SK-N-SH (cell line): ENCODE measurements at regions not wholly inside any gene's neighbourhood (a gene's known extent, or its start where the extent isn't known, plus 50 kb on each side); places are given as distances from the start of the nearest gene placed in this dataset.

Source experiments
- EP300 ChIP-seq, 2 experiments: IDR thresholded peaks; 2 replicates each; pipeline versions ENCODE4 v1.4.0 to v1.6.1; 2012; ENCODE audit warnings: borderline replicate concordance in 1 of 2, low read depth in 1 of 2, low read length in 1 of 2
- EZH2phosphoT487 ChIP-seq: fragments of 200-600 bp; sonication (generic); IDR thresholded peaks from 2 replicates; pipeline ENCODE4 v1.6.1; 2017; ENCODE audit warnings: low read depth, mixed run types, mild to moderate bottlenecking, antibody characterized with exemption, moderate library complexity, borderline replicate concordance
- FOSL2 ChIP-seq: IDR thresholded peaks from 2 replicates; pipeline ENCODE4 v1.4.0; 2012; ENCODE audit warnings: low read depth, mild to moderate bottlenecking, moderate library complexity, borderline replicate concordance
- FOXM1 ChIP-seq: IDR thresholded peaks from 2 replicates; pipeline ENCODE4 v1.4.0; 2012; ENCODE audit warnings: low read depth, mild to moderate bottlenecking
- IRF3 ChIP-seq: fragments of 150-350 bp; IDR thresholded peaks from 2 replicates; pipeline ENCODE4 v1.6.1; 2016; ENCODE audit warnings: mild to moderate bottlenecking, low read depth, low read length
- NRF1 ChIP-seq: IDR thresholded peaks from 2 replicates; pipeline ENCODE4 v1.6.1; 2012; ENCODE audit warnings: low read depth, mild to moderate bottlenecking, low read length
- POLR2AphosphoS5 ChIP-seq: IDR thresholded peaks from 2 replicates; pipeline ENCODE4 v1.6.1; 2012; ENCODE audit warnings: low read depth, low read length
- RAD21 ChIP-seq: IDR thresholded peaks from 2 replicates; pipeline ENCODE4 v1.6.1; 2012; ENCODE audit warnings: mild to moderate bottlenecking, low read length
- RCOR1 ChIP-seq: fragments of 150-350 bp; IDR thresholded peaks from 2 replicates; pipeline ENCODE4 v1.6.1; 2017; ENCODE audit warnings: antibody characterized with exemption, low read length
- REST ChIP-seq: IDR thresholded peaks from 2 replicates; pipeline ENCODE4 v1.6.1; 2012; ENCODE audit warnings: mild to moderate bottlenecking, low read depth, low read length, moderate library complexity
- SMC3 ChIP-seq: IDR thresholded peaks from 2 replicates; pipeline ENCODE4 v1.6.1; 2012; ENCODE audit warnings: low read depth, low read length, improper control_type of control experiment
- USF1 ChIP-seq: IDR thresholded peaks from 2 replicates; pipeline ENCODE4 v1.4.0; 2012; ENCODE audit warnings: low read depth, borderline replicate concordance
- TF ChIP-seq, protein P1 (sequence below): fragments of 200-600 bp; sonication (generic); IDR thresholded peaks from 2 replicates; pipeline ENCODE4 v1.6.1; 2017; ENCODE audit warnings: antibody characterized with exemption, mild to moderate bottlenecking, moderate library complexity
- TF ChIP-seq, protein P2 (sequence below): IDR thresholded peaks from 2 replicates; pipeline ENCODE4 v1.4.0; 2012; ENCODE audit warnings: low read depth

- TF ChIP-seq USF1 (no peak), EP300 (IDR thresholded peaks at IDR 0.05; ENCODE audit: borderline replicate concordance in 1 of 2, low read depth in 1 of 2, low read length in 1 of 2) (no peak), FOSL2 (no peak), REST (no peak), POLR2AphosphoS5 (no peak), EZH2phosphoT487 (no peak), SMC3 (no peak), RAD21 (no peak), FOXM1 (no peak), RCOR1 (no peak), NRF1 (no peak), IRF3 (no peak)
- TF ChIP-seq, protein P1, sequence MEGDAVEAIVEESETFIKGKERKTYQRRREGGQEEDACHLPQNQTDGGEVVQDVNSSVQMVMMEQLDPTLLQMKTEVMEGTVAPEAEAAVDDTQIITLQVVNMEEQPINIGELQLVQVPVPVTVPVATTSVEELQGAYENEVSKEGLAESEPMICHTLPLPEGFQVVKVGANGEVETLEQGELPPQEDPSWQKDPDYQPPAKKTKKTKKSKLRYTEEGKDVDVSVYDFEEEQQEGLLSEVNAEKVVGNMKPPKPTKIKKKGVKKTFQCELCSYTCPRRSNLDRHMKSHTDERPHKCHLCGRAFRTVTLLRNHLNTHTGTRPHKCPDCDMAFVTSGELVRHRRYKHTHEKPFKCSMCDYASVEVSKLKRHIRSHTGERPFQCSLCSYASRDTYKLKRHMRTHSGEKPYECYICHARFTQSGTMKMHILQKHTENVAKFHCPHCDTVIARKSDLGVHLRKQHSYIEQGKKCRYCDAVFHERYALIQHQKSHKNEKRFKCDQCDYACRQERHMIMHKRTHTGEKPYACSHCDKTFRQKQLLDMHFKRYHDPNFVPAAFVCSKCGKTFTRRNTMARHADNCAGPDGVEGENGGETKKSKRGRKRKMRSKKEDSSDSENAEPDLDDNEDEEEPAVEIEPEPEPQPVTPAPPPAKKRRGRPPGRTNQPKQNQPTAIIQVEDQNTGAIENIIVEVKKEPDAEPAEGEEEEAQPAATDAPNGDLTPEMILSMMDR, result no peak
- TF ChIP-seq, protein P2, sequence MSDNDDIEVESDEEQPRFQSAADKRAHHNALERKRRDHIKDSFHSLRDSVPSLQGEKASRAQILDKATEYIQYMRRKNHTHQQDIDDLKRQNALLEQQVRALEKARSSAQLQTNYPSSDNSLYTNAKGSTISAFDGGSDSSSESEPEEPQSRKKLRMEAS, result no peak
Measured at GRCh38 chr13:34152409-34152808, 334.5 kb downstream of the RFC3 start.
